ENCODE measurements at regions not wholly inside any gene's neighbourhood (a gene's known extent, or its start where the extent isn't known, plus 50 kb on each side); places are given as distances from the start of the nearest gene placed in this dataset.
A peak's percentile ranks its signal among the peaks of the same experiment; 100 is the strongest.

GRCh38 chr3:62975566-62975965 is 100.3 kb upstream of the CADPS start:
- DNase-seq: peak; percentile 66
- Histone ChIP-seq H3K36me3 (ENCODE audit: control insufficient read depth, insufficient read depth, low read length) (no peaks in the 10 kb centered on the region), H3K27ac (ENCODE audit: low read length) (no peak overlapping the region), H3K9me3 (replicated peaks; ENCODE audit: control insufficient read depth, low read depth, low read length) (no peaks in the 10 kb centered on the region), H3K27me3 (ENCODE audit: control insufficient read depth, insufficient read depth, low read length) (no peaks in the 10 kb centered on the region), H3K4me3 (ENCODE audit: low read length) (no peak overlapping the region), H3K4me1 (ENCODE audit: control insufficient read depth, insufficient read depth, low read length) (no peaks in the 10 kb centered on the region)
- WGBS (ENCODE audit: insufficient coverage): no CpG with 5 or more reads among the region's 1 CpG

- H3K4me1 ChIP-seq (ENCODE audit: control insufficient read depth, insufficient read depth, low read length): no peaks in the 10 kb centered on the region
- H3K36me3 ChIP-seq (ENCODE audit: control insufficient read depth, insufficient read depth, low read length): no peaks in the 10 kb centered on the region
- no peak for DNase-seq
- no CpG with 5 or more reads among the region's 1 CpG for WGBS (ENCODE audit: insufficient coverage)
- no peak overlapping the region for H3K4me3 ChIP-seq (ENCODE audit: low read length)
- H3K27me3 ChIP-seq (ENCODE audit: control insufficient read depth, insufficient read depth, low read length): no peaks in the 10 kb centered on the region
- no peaks in the 10 kb centered on the region for H3K9me3 ChIP-seq (replicated peaks; ENCODE audit: control insufficient read depth, low read depth, low read length)
- no peak overlapping the region for H3K27ac ChIP-seq (ENCODE audit: low read length)
Observed at GRCh38 chr3:62981962-62982361, 106.7 kb upstream of the CADPS start.

- Histone ChIP-seq H3K27me3 (ENCODE audit: control insufficient read depth, insufficient read depth, low read length) (no peaks in the 10 kb centered on the region), H3K9me3 (replicated peaks; ENCODE audit: control insufficient read depth, low read depth, low read length) (no peaks in the 10 kb centered on the region), H3K27ac (ENCODE audit: low read length) (no peak overlapping the region), H3K4me3 (ENCODE audit: low read length) (no peak overlapping the region), H3K4me1 (ENCODE audit: control insufficient read depth, insufficient read depth, low read length) (no peaks in the 10 kb centered on the region), H3K36me3 (ENCODE audit: control insufficient read depth, insufficient read depth, low read length) (no peaks in the 10 kb centered on the region)
- WGBS (ENCODE audit: insufficient coverage): 64% methylated on average over 2 of the region's 4 CpGs
- DNase-seq: no peak
Observed at GRCh38 chr3:62982795-62983455, 107.7 kb upstream of the CADPS start.

- WGBS (ENCODE audit: insufficient coverage): no CpG with 5 or more reads among the region's 1 CpG
- no peaks in the 10 kb centered on the region for H3K9me3 ChIP-seq (replicated peaks; ENCODE audit: control insufficient read depth, low read depth, low read length)
- DNase-seq: no peak
- no peak overlapping the region for H3K27ac ChIP-seq (ENCODE audit: low read length)
- H3K36me3 ChIP-seq (ENCODE audit: control insufficient read depth, insufficient read depth, low read length): no peaks in the 10 kb centered on the region
- H3K27me3 ChIP-seq (ENCODE audit: control insufficient read depth, insufficient read depth, low read length): no peaks in the 10 kb centered on the region
- H3K4me1 ChIP-seq (ENCODE audit: control insufficient read depth, insufficient read depth, low read length): no peaks in the 10 kb centered on the region
- no peak overlapping the region for H3K4me3 ChIP-seq (ENCODE audit: low read length)
Observed at GRCh38 chr3:62986061-62986460, 110.8 kb upstream of the CADPS start.

GRCh38 chr3:62987721-62988120 is 112.5 kb upstream of the CADPS start:
- DNase-seq: no peak
- no peaks in the 10 kb centered on the region for H3K36me3 ChIP-seq (ENCODE audit: control insufficient read depth, insufficient read depth, low read length)
- WGBS (ENCODE audit: insufficient coverage): 85% methylated on average over 8 of the region's 8 CpGs
- H3K27ac ChIP-seq (ENCODE audit: low read length): no peak overlapping the region
- H3K4me1 ChIP-seq (ENCODE audit: control insufficient read depth, insufficient read depth, low read length): no peaks in the 10 kb centered on the region
- H3K4me3 ChIP-seq (ENCODE audit: low read length): no peak overlapping the region
- no peaks in the 10 kb centered on the region for H3K9me3 ChIP-seq (replicated peaks; ENCODE audit: control insufficient read depth, low read depth, low read length)
- no peaks in the 10 kb centered on the region for H3K27me3 ChIP-seq (ENCODE audit: control insufficient read depth, insufficient read depth, low read length)

GRCh38 chr3:62990704-62991413 is 115.6 kb upstream of the CADPS start:
- no peaks in the 10 kb centered on the region for H3K27me3 ChIP-seq (ENCODE audit: control insufficient read depth, insufficient read depth, low read length)
- H3K9me3 ChIP-seq (replicated peaks; ENCODE audit: control insufficient read depth, low read depth, low read length): no peaks in the 10 kb centered on the region
- H3K4me3 ChIP-seq (ENCODE audit: low read length): no peak overlapping the region
- no peaks in the 10 kb centered on the region for H3K36me3 ChIP-seq (ENCODE audit: control insufficient read depth, insufficient read depth, low read length)
- WGBS (ENCODE audit: insufficient coverage): 65% methylated on average over 3 of the region's 4 CpGs
- no peaks in the 10 kb centered on the region for H3K4me1 ChIP-seq (ENCODE audit: control insufficient read depth, insufficient read depth, low read length)
- DNase-seq: no peak
- no peak overlapping the region for H3K27ac ChIP-seq (ENCODE audit: low read length)

- WGBS (ENCODE audit: insufficient coverage): 86% methylated on average over 1 of the region's 1 CpG
- Histone ChIP-seq H3K4me3 (ENCODE audit: low read length) (no peak overlapping the region), H3K9me3 (replicated peaks; ENCODE audit: control insufficient read depth, low read depth, low read length) (no peaks in the 10 kb centered on the region), H3K27me3 (ENCODE audit: control insufficient read depth, insufficient read depth, low read length) (no peaks in the 10 kb centered on the region), H3K36me3 (ENCODE audit: control insufficient read depth, insufficient read depth, low read length) (no peaks in the 10 kb centered on the region), H3K4me1 (ENCODE audit: control insufficient read depth, insufficient read depth, low read length) (no peaks in the 10 kb centered on the region), H3K27ac (ENCODE audit: low read length) (no peak overlapping the region)
- DNase-seq: no peak
Observed at GRCh38 chr3:62992520-62992919, 117.3 kb upstream of the CADPS start.

- H3K27me3 ChIP-seq (ENCODE audit: control insufficient read depth, insufficient read depth, low read length): no peaks in the 10 kb centered on the region
- 86% methylated on average over 3 of the region's 3 CpGs for WGBS (ENCODE audit: insufficient coverage)
Observed at GRCh38 chr3:62995119-62995518, 119.9 kb upstream of the CADPS start.

GRCh38 chr3:62995530-62995929 is 120.3 kb upstream of the CADPS start:
- DNase-seq: no peak
- WGBS (ENCODE audit: insufficient coverage): 40% methylated on average over 1 of the region's 2 CpGs
- H3K4me3 ChIP-seq (ENCODE audit: low read length): no peak overlapping the region

More at GRCh38 chr3:62995119-62995518, 119.9 kb upstream of the CADPS start:
- H3K4me1 ChIP-seq (ENCODE audit: control insufficient read depth, insufficient read depth, low read length): no peaks in the 10 kb centered on the region
- no peak overlapping the region for H3K27ac ChIP-seq (ENCODE audit: low read length)
- no peaks in the 10 kb centered on the region for H3K9me3 ChIP-seq (replicated peaks; ENCODE audit: control insufficient read depth, low read depth, low read length)
- H3K4me3 ChIP-seq (ENCODE audit: low read length): no peak overlapping the region
- no peaks in the 10 kb centered on the region for H3K36me3 ChIP-seq (ENCODE audit: control insufficient read depth, insufficient read depth, low read length)
- no peak for DNase-seq

GRCh38 chr3:62997369-62997768 is 122.2 kb upstream of the CADPS start:
- H3K36me3 ChIP-seq (ENCODE audit: control insufficient read depth, insufficient read depth, low read length): no peaks in the 10 kb centered on the region
- no peak overlapping the region for H3K4me3 ChIP-seq (ENCODE audit: low read length)
- no peaks in the 10 kb centered on the region for H3K27me3 ChIP-seq (ENCODE audit: control insufficient read depth, insufficient read depth, low read length)
- no peaks in the 10 kb centered on the region for H3K9me3 ChIP-seq (replicated peaks; ENCODE audit: control insufficient read depth, low read depth, low read length)
- no CpG with 5 or more reads among the region's 2 CpGs for WGBS (ENCODE audit: insufficient coverage)
- H3K4me1 ChIP-seq (ENCODE audit: control insufficient read depth, insufficient read depth, low read length): no peaks in the 10 kb centered on the region
- no peak for DNase-seq
- H3K27ac ChIP-seq (ENCODE audit: low read length): no peak overlapping the region

More at GRCh38 chr3:62995530-62995929, 120.3 kb upstream of the CADPS start:
- Histone ChIP-seq H3K27ac (ENCODE audit: low read length) (no peak overlapping the region), H3K4me1 (ENCODE audit: control insufficient read depth, insufficient read depth, low read length) (no peaks in the 10 kb centered on the region), H3K36me3 (ENCODE audit: control insufficient read depth, insufficient read depth, low read length) (no peaks in the 10 kb centered on the region), H3K9me3 (replicated peaks; ENCODE audit: control insufficient read depth, low read depth, low read length) (no peaks in the 10 kb centered on the region), H3K27me3 (ENCODE audit: control insufficient read depth, insufficient read depth, low read length) (no peaks in the 10 kb centered on the region)

All from muscle of leg (tissue), 3 donors.